ENCODE measurements at regions not wholly inside any gene's neighbourhood (a gene's known extent, or its start where the extent isn't known, plus 50 kb on each side); places are given as distances from the start of the nearest gene placed in this dataset.

- DNase-seq (ENCODE audit: low spot score): no peak
These were observed 62.7 kb downstream of the NPTX2 start for GRCh38 chr7:98679741-98680140.

- DNase-seq (ENCODE audit: low spot score): no peak
These were observed 64.4 kb downstream of the NPTX2 start for GRCh38 chr7:98681511-98681910.

- DNase-seq (ENCODE audit: low spot score): no peak
These were observed 64.9 kb downstream of the NPTX2 start for GRCh38 chr7:98681951-98682350.

GRCh38 chr7:98683514-98683913 lies 66.4 kb downstream of the NPTX2 start:
- DNase-seq (ENCODE audit: low spot score): no peak

GRCh38 chr7:98685541-98685940 lies 68.5 kb downstream of the NPTX2 start:
- no peak for DNase-seq (ENCODE audit: low spot score)

- DNase-seq (ENCODE audit: low spot score): no peak
These were observed 69.5 kb downstream of the NPTX2 start for GRCh38 chr7:98686466-98687080.

- no peak for DNase-seq (ENCODE audit: low spot score)
These were observed 70.1 kb downstream of the NPTX2 start for GRCh38 chr7:98687111-98687751.

- DNase-seq (ENCODE audit: low spot score): no peak
These were observed 74.5 kb downstream of the NPTX2 start for GRCh38 chr7:98691619-98692018.

GRCh38 chr7:98697083-98697482 lies 80.0 kb downstream of the NPTX2 start:
- DNase-seq (ENCODE audit: low spot score): no peak

GRCh38 chr7:98697485-98698240 lies 80.6 kb downstream of the NPTX2 start:
- no peak for DNase-seq (ENCODE audit: low spot score)

GRCh38 chr7:98698976-98699375 lies 81.9 kb downstream of the NPTX2 start:
- DNase-seq (ENCODE audit: low spot score): no peak

GRCh38 chr7:98700533-98700932 lies 83.4 kb downstream of the NPTX2 start:
- DNase-seq (ENCODE audit: low spot score): no peak

GRCh38 chr7:98701372-98701771 lies 84.3 kb downstream of the NPTX2 start:
- no peak for DNase-seq (ENCODE audit: low spot score)

GRCh38 chr7:98702021-98702420 lies 84.9 kb downstream of the NPTX2 start:
- DNase-seq (ENCODE audit: low spot score): no peak

- DNase-seq (ENCODE audit: low spot score): no peak
These were observed 86.8 kb downstream of the NPTX2 start for GRCh38 chr7:98703916-98704315.

GRCh38 chr7:98705626-98706025 lies 88.5 kb downstream of the NPTX2 start:
- no peak for DNase-seq (ENCODE audit: low spot score)

GRCh38 chr7:98707076-98707475 lies 90.0 kb downstream of the NPTX2 start:
- no peak for DNase-seq (ENCODE audit: low spot score)

- DNase-seq (ENCODE audit: low spot score): no peak
These were observed 94.9 kb downstream of the NPTX2 start for GRCh38 chr7:98711945-98712344.

GRCh38 chr7:98713165-98713810 lies 96.2 kb downstream of the NPTX2 start:
- no peak for DNase-seq (ENCODE audit: low spot score)

- no peak for DNase-seq (ENCODE audit: low spot score)
These were observed 102.3 kb downstream of the NPTX2 start for GRCh38 chr7:98719396-98719795.

- DNase-seq (ENCODE audit: low spot score): no peak
These were observed 105.3 kb downstream of the NPTX2 start for GRCh38 chr7:98722402-98722801.

- DNase-seq (ENCODE audit: low spot score): no peak
These were observed 107.5 kb downstream of the NPTX2 start for GRCh38 chr7:98724591-98724990.

- DNase-seq (ENCODE audit: low spot score): no peak
These were observed 110.1 kb downstream of the NPTX2 start for GRCh38 chr7:98727146-98727709.
